ENCODE measurements at regions not wholly inside any gene's neighbourhood (a gene's known extent, or its start where the extent isn't known, plus 50 kb on each side); places are given as distances from the start of the nearest gene placed in this dataset.

DNA sequence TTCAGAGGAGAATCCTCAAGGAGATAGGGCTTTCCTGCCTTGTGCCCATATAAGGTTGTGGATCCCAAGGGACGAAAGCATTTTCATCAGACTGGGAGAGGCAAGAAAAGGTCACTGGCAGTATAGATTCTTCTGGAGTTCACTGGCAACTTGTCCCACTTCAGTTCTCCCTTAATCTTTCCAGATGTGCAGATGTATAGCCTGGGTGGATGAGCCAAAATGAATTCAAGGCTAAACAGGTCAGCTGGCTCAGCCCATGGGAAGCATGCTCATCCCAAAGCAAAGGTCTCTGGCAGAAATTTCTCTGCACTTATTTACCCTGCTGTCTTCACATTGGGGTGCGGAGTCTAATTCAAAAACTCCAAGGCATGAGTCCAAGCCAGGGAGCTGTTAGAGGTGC is 148.9 kb upstream of the TNP1 start:
- H3F3A ChIP-seq (replicated peaks; ENCODE audit: insufficient read depth) = no peaks in the 10 kb centered on the region
- no peak overlapping the region for H3K4me2 ChIP-seq
- H3K27me3 ChIP-seq (ENCODE audit: insufficient read depth) = no peaks in the 10 kb centered on the region
- TF ChIP-seq FOXJ3 (CRISPR knock-in tag; IDR thresholded peaks at IDR 0.05) (no peak), SIN3A (IDR thresholded peaks at IDR 0.05; ENCODE audit: borderline replicate concordance, low read depth, low read length) (no peak), TEAD4 (IDR thresholded peaks at IDR 0.05; ENCODE audit: borderline replicate concordance, insufficient read depth) (no peak), TAF1 (IDR thresholded peaks at IDR 0.05; ENCODE audit: borderline replicate concordance, low read depth, low read length) (no peak), ZBTB33 (IDR thresholded peaks at IDR 0.05; ENCODE audit: borderline replicate concordance, low read depth) (no peak), RCOR1 (IDR thresholded peaks at IDR 0.05; ENCODE audit: low read length) (no peak), FOXM1 (IDR thresholded peaks at IDR 0.05; ENCODE audit: low read depth) (no peak), POLR2AphosphoS5 (IDR thresholded peaks at IDR 0.05; ENCODE audit: low read depth, low read length) (no peak), JUND (IDR thresholded peaks at IDR 0.05) (no peak), USF1 (IDR thresholded peaks at IDR 0.05; ENCODE audit: borderline replicate concordance, low read depth) (no peak), TCF12 (IDR thresholded peaks at IDR 0.05) (no peak), USF2 (IDR thresholded peaks at IDR 0.05; ENCODE audit: borderline replicate concordance, low read depth, low read length) (no peak), MAX (IDR thresholded peaks at IDR 0.05; ENCODE audit: low read depth) (no peak), PBX3 (IDR thresholded peaks at IDR 0.05) (no peak), GABPA (IDR thresholded peaks at IDR 0.05; ENCODE audit: low read depth) (no peak), NRF1 (IDR thresholded peaks at IDR 0.05; ENCODE audit: low read depth, low read length) (no peak), YY1 (IDR thresholded peaks at IDR 0.05; ENCODE audit: low read depth) (no peak), RXRA (IDR thresholded peaks at IDR 0.05; ENCODE audit: borderline replicate concordance, low read depth) (no peak)
- H2AFZ ChIP-seq (ENCODE audit: low read depth) = no peak overlapping the region
- H3K9me2 ChIP-seq = no peaks in the 10 kb centered on the region
- no peak overlapping the region for H3K9ac ChIP-seq
- H3K79me2 ChIP-seq (ENCODE audit: insufficient read depth) = no peaks in the 10 kb centered on the region
- H3K4me1 ChIP-seq (ENCODE audit: control insufficient read depth in 1 of 2, insufficient read depth in 2 of 2, low read depth in 1 of 2, low read length in 1 of 2) = no peaks in the 10 kb centered on the region; a peak in 2 of 4 replicates
- no peaks in the 10 kb centered on the region for H3K36me3 ChIP-seq (replicated peaks in 1 of 2; ENCODE audit: control insufficient read depth in 1 of 2, insufficient read depth in 2 of 2, low read length in 1 of 2)
- POLR2A ChIA-PET = interaction anchor here (0.7 kb wide), 1 partner anchor 150 kb away, joined by 3 read pairs; no protein-coding TSS in a partner anchor
- H3K4me3 ChIP-seq (ENCODE audit: low read depth in 2 of 2, low read length in 1 of 2) = no peak overlapping the region
- no peak for DNase-seq
- no peaks in the 10 kb centered on the region for H4K20me1 ChIP-seq (ENCODE audit: insufficient read depth)
- CTCF ChIA-PET = no interaction called here
- WGBS (ENCODE audit: low lambda C conversion rate) = 33% methylated on average over 2 of the region's 2 CpGs
- no peaks in the 10 kb centered on the region for H3K9me3 ChIP-seq
- H3K27ac ChIP-seq (ENCODE audit: low read depth in 2 of 2, low read length in 1 of 2) = no peak overlapping the region
